ENCODE measurements at regions not wholly inside any gene's neighbourhood (a gene's known extent, or its start where the extent isn't known, plus 50 kb on each side); places are given as distances from the start of the nearest gene placed in this dataset.

GRCh38 chr15:29903785-29904464, 81.7 kb upstream of the TJP1 start:
- Histone ChIP-seq H3K27me3 (replicated peaks in 1 of 4; ENCODE audit: control insufficient read depth in 3 of 4, extremely low read depth in 1 of 4, insufficient read depth in 3 of 4, low read length in 3 of 4) (no peaks in the 10 kb centered on the region), H2BK5ac (ENCODE audit: low read depth, low read length) (peak overlapping the region; percentile 15; the same call in 1 of the 2 replicates), H3K9ac (replicated peaks in 1 of 4; ENCODE audit: extremely low read depth in 1 of 4, low read depth in 3 of 4, low read length in 3 of 4) (no peak overlapping the region; a peak in 1 of 7 replicates), H3K23ac (ENCODE audit: insufficient read length) (no peak overlapping the region), H3K23me2 (ENCODE audit: low read depth, low read length) (no peaks in the 10 kb centered on the region), H2BK12ac (ENCODE audit: low read depth, low read length) (0 out of 2 replicates have a peak overlapping the region, but pooled peaks have one; percentile 19), H3K4me3 (ENCODE audit: extremely low read depth in 1 of 4, insufficient read depth in 2 of 4, low read depth in 3 of 4, low read length in 4 of 4) (peak overlapping the region in 1 of 4 experiments; percentile 2; a peak in 1 of 8 replicates), H3K18ac (ENCODE audit: extremely low read depth, low read length) (no peak overlapping the region), H3K14ac (ENCODE audit: insufficient read length) (no peak overlapping the region), H4K91ac (replicated peaks; ENCODE audit: insufficient read length, low read length) (no peak overlapping the region), H3K4me2 (ENCODE audit: insufficient read depth in 1 of 2, low read depth in 2 of 2, low read length in 2 of 2) (peak overlapping the region; percentile 39 to 54; a peak in 3 of 4 replicates), H4K8ac (ENCODE audit: extremely low read depth, insufficient read depth, low read length) (no peak overlapping the region), H2AK5ac (ENCODE audit: low read depth, low read length) (no peak overlapping the region), H4K5ac (ENCODE audit: insufficient read length, low read depth, low read length) (no peak overlapping the region), H2BK15ac (ENCODE audit: low read length) (no peak overlapping the region), H2AFZ (ENCODE audit: low read length) (peak overlapping the region; percentile 6; the same call in 1 of the 2 replicates), H3K27ac (ENCODE audit: low read depth, low read length) (peak overlapping the region; percentile 35; the same call in 1 of the 2 replicates), H2BK20ac (ENCODE audit: low read length) (no peak overlapping the region), H2BK120ac (replicated peaks; ENCODE audit: low read depth, low read length) (no peak overlapping the region), H3K79me2 (ENCODE audit: control insufficient read depth in 1 of 2, insufficient read depth in 2 of 2, low read length in 2 of 2) (no peaks in the 10 kb centered on the region), H3K4ac (replicated peaks; ENCODE audit: insufficient read length, low read depth, low read length) (no peak overlapping the region), H3K4me1 (replicated peaks in 1 of 4; ENCODE audit: control insufficient read depth in 3 of 4, insufficient read depth in 4 of 4, low read length in 3 of 4) (peaks cover 6 to 10% (median 7%) of the 10 kb centered on the region in 4 experiments; a peak in 6 of 7 replicates), H3K36me3 (ENCODE audit: control insufficient read depth in 2 of 4, insufficient read depth in 4 of 4, low read length in 3 of 4) (no peaks in the 10 kb centered on the region), H3K9me3 (ENCODE audit: insufficient read depth in 2 of 2, low read depth in 1 of 2, low read length in 1 of 2) (no peaks in the 10 kb centered on the region), H3K56ac (replicated peaks; ENCODE audit: insufficient read length, low read depth, low read length) (no peak overlapping the region), H4K20me1 (replicated peaks in 1 of 2; ENCODE audit: control insufficient read depth in 1 of 2, insufficient read depth in 2 of 2, low read length in 2 of 2) (no peaks in the 10 kb centered on the region), H3K79me1 (ENCODE audit: low read depth, low read length) (no peaks in the 10 kb centered on the region)
- peak; percentile 89 for FAIRE-seq
- CTCF ChIA-PET (ENCODE audit: partially characterized antibody), result interaction anchor here (0.9 to 1.0 kb wide), 2 partner anchors 9 to 21 kb away, joined by 3 read pairs; no protein-coding TSS in a partner anchor
- TF ChIP-seq EZH2 (IDR thresholded peaks at IDR 0.05; ENCODE audit: low read depth, low read length, severe bottlenecking), result no peak
- peak; percentile 34 for TF ChIP-seq ASH2L (IDR thresholded peaks at IDR 0.05; ENCODE audit: low read length)
- 0 out of 2 replicates have a peak, but pooled peaks have one; percentile 32 for TF ChIP-seq RBBP5 (IDR thresholded peaks at IDR 0.05; ENCODE audit: borderline replicate concordance, low read depth, low read length)
- WGBS, 2 experiments (ENCODE audit: extremely low coverage in 1 of 2, insufficient coverage in 1 of 2, insufficient read length in 1 of 2, insufficient replicate concordance in 2 of 2, low coverage in 1 of 2, low lambda C conversion rate in 2 of 2, missing lambda C conversion rate in 1 of 2), result 46% methylated on average over 6 of the region's 6 CpGs; no CpG with 5 or more reads in 1 of the 2 experiments
- DNase-seq (ENCODE audit: low read depth in 1 of 2, low spot score in 2 of 2), result no peak
- POLR2A ChIA-PET (ENCODE audit: partially characterized antibody), result no interaction called here
